ENCODE measurements at regions not wholly inside any gene's neighbourhood (a gene's known extent, or its start where the extent isn't known, plus 50 kb on each side); places are given as distances from the start of the nearest gene placed in this dataset.

DNA sequence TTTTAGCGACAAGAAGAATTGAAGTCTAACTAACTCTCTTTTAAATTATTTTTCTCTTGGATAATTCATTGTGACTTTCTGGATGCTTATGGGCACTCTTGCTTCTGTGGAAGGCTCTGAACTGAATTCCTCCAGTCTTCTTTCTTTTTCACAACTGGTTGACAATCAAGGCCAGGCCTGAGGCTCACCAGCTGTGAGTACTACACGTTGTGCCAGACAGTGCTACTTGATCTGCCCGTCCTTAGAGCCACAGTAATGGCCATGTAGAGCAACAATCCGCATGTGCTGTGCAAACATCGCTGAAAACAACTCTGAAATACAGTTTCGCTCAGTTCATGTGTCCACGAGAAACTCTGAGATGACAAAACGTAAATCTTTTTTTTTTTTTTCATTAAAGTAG, 1336.3 kb upstream of the AGA start:
- ChIA-PET CTCF (no interaction called here), POLR2A (no interaction called here)
- Histone ChIP-seq H3K27me3 (ENCODE audit: insufficient read depth, low read length, poor library complexity, severe bottlenecking) (no peaks in the 10 kb centered on the region), H3K4me1 (ENCODE audit: insufficient read depth, low read length) (no peaks in the 10 kb centered on the region), H3K36me3 (ENCODE audit: insufficient read depth, low read length) (no peaks in the 10 kb centered on the region), H3K27ac (ENCODE audit: low read depth, low read length) (no peak overlapping the region), H3K4me3 (ENCODE audit: low read length) (no peak overlapping the region), H3K9me3 (ENCODE audit: low read length) (no peaks in the 10 kb centered on the region)
- no peaks in the 10 kb centered on the region for H3K4me1 Mint-ChIP-seq
- no peak overlapping the region for H3K4me3 Mint-ChIP-seq
- no peaks in the 10 kb centered on the region for H3K27me3 Mint-ChIP-seq
- no peak overlapping the region for H3K27ac Mint-ChIP-seq
- peaks cover 0 to 1% (median 0%) of the 10 kb centered on the region in 3 donors for H3K36me3 Mint-ChIP-seq
- no peak for DNase-seq
- peaks cover 0 to 6% (median 2%) of the 10 kb centered on the region in 5 donors for H3K9me3 Mint-ChIP-seq

DNA sequence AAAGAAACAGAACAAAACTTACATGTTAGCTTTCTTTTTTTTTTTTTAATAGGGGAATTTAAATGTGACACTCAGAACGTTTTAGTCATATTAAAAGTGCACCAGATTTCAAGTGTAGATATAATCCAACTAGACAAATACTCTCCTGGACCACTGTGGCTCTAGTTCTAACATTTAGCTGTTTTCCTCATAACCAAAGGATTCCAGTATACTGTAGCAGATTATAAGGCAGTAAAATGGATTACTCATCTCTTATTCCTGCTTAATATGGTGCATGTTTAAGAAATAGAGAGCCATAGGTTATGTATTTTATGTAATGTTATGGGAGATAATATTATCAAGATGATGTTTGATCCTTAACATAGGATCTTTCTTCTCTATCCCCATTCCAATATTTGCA, 1339.5 kb upstream of the AGA start:
- Histone ChIP-seq H3K9me3 (ENCODE audit: low read length) (no peaks in the 10 kb centered on the region), H3K27ac (ENCODE audit: low read depth, low read length) (no peak overlapping the region), H3K27me3 (ENCODE audit: insufficient read depth, low read length, poor library complexity, severe bottlenecking) (no peaks in the 10 kb centered on the region), H3K36me3 (ENCODE audit: insufficient read depth, low read length) (no peaks in the 10 kb centered on the region), H3K4me1 (ENCODE audit: insufficient read depth, low read length) (no peaks in the 10 kb centered on the region), H3K4me3 (ENCODE audit: low read length) (no peak overlapping the region)
- H3K4me3 Mint-ChIP-seq, result no peak overlapping the region
- no peak for DNase-seq
- H3K4me1 Mint-ChIP-seq, result no peaks in the 10 kb centered on the region
- H3K27me3 Mint-ChIP-seq, result no peaks in the 10 kb centered on the region
- H3K36me3 Mint-ChIP-seq, result no peaks in the 10 kb centered on the region
- ChIA-PET CTCF (no interaction called here), POLR2A (no interaction called here)
- peaks cover 0 to 7% (median 2%) of the 10 kb centered on the region in 5 donors for H3K9me3 Mint-ChIP-seq
- no peak overlapping the region for H3K27ac Mint-ChIP-seq

DNA sequence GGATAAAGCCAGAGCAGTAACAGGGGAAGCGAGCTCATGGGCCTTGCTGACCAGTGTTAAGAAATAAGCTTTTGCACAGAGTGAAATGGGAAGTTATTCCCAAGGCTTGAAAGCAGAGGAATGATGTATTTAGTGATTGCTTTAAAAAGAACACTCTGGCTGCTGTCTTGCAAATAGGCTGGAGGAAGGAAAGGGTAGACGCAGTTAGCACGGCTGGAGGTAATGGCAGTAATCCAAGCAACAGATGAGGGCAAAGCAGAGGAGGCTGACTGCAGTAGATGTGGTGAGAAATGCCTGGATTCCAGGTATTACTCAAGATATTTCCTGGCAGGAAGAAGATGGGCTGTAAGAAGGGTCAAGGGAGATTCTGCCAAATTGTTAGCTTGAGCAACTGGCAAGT, 1342.3 kb upstream of the AGA start:
- no peaks in the 10 kb centered on the region for H3K4me1 Mint-ChIP-seq
- Histone ChIP-seq H3K27ac (ENCODE audit: low read depth, low read length) (no peak overlapping the region), H3K4me3 (ENCODE audit: low read length) (no peak overlapping the region), H3K36me3 (ENCODE audit: insufficient read depth, low read length) (no peaks in the 10 kb centered on the region), H3K27me3 (ENCODE audit: insufficient read depth, low read length, poor library complexity, severe bottlenecking) (no peaks in the 10 kb centered on the region), H3K9me3 (ENCODE audit: low read length) (no peaks in the 10 kb centered on the region), H3K4me1 (ENCODE audit: insufficient read depth, low read length) (no peaks in the 10 kb centered on the region)
- no peaks in the 10 kb centered on the region for H3K27me3 Mint-ChIP-seq
- CTCF ChIA-PET, result no interaction called here
- POLR2A ChIA-PET, result no interaction called here
- peaks cover 0 to 12% (median 3%) of the 10 kb centered on the region in 5 donors for H3K9me3 Mint-ChIP-seq
- no peak overlapping the region for H3K27ac Mint-ChIP-seq
- H3K4me3 Mint-ChIP-seq, result no peak overlapping the region
- H3K36me3 Mint-ChIP-seq, result no peaks in the 10 kb centered on the region
- DNase-seq, result no peak

DNA sequence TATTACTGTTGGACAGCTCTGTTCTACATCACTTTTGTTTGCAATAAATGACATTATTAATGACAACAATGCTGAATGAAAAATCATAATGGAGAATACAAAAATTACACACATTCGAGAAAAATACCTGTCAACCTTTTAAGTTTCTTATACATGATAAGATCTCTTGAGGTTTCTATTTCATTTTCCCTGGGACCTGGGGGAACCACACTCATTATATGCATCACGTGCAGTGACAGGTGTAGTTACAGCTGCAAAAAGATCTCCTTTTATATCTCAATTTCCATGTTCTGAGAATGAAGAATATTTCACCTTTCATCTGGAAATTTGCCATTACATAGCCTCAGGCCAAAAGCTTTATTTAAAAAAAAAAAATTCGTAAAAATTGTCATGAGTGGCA, 1347.0 kb upstream of the AGA start:
- no peaks in the 10 kb centered on the region for H3K36me3 Mint-ChIP-seq
- no peak for DNase-seq
- Histone ChIP-seq H3K27ac (ENCODE audit: low read depth, low read length) (no peak overlapping the region), H3K4me1 (ENCODE audit: insufficient read depth, low read length) (no peaks in the 10 kb centered on the region), H3K36me3 (ENCODE audit: insufficient read depth, low read length) (no peaks in the 10 kb centered on the region), H3K4me3 (ENCODE audit: low read length) (no peak overlapping the region), H3K27me3 (ENCODE audit: insufficient read depth, low read length, poor library complexity, severe bottlenecking) (no peaks in the 10 kb centered on the region), H3K9me3 (ENCODE audit: low read length) (no peaks in the 10 kb centered on the region)
- H3K4me1 Mint-ChIP-seq, result no peaks in the 10 kb centered on the region
- POLR2A ChIA-PET, result no interaction called here
- no peak overlapping the region for H3K4me3 Mint-ChIP-seq
- H3K9me3 Mint-ChIP-seq, result peaks cover 4 to 28% (median 5%) of the 10 kb centered on the region in 5 donors
- no peaks in the 10 kb centered on the region for H3K27me3 Mint-ChIP-seq
- CTCF ChIA-PET, result no interaction called here
- no peak overlapping the region for H3K27ac Mint-ChIP-seq

DNA sequence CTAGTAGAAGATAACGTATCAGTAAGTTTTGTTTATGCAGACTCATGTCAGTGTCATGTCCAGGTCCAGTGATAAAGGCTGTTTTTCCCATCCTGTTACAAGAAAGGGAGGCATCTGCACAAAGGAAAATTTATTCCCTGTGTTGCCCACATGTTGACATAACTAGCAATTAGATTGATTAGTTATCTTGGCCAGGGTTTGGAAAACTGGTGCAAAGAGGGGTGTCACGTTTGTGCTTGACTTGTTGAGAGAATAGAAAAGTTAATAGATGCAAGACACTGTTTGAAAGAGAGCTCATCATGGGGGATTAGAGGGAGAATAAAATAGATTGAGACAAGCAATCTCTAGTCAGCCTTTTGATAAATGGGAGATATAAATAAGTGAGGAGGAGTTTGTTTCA, 1357.0 kb upstream of the AGA start:
- no peak overlapping the region for H3K27ac ChIP-seq (ENCODE audit: low read depth, low read length)
- Mint-ChIP-seq H3K4me1 (no peaks in the 10 kb centered on the region), H3K4me3 (no peak overlapping the region), H3K36me3 (no peaks in the 10 kb centered on the region), H3K27ac (no peak overlapping the region), H3K27me3 (no peaks in the 10 kb centered on the region), H3K9me3 (peaks cover 4 to 47% (median 11%) of the 10 kb centered on the region in 5 donors)
- ChIA-PET CTCF (no interaction called here), POLR2A (no interaction called here)
- H3K27me3 ChIP-seq (ENCODE audit: insufficient read depth, low read length, poor library complexity, severe bottlenecking), result no peaks in the 10 kb centered on the region
- no peak for DNase-seq
- H3K9me3 ChIP-seq (ENCODE audit: low read length), result no peaks in the 10 kb centered on the region
- H3K36me3 ChIP-seq (ENCODE audit: insufficient read depth, low read length), result no peaks in the 10 kb centered on the region
- no peaks in the 10 kb centered on the region for H3K4me1 ChIP-seq (ENCODE audit: insufficient read depth, low read length)
- H3K4me3 ChIP-seq (ENCODE audit: low read length), result no peak overlapping the region

DNA sequence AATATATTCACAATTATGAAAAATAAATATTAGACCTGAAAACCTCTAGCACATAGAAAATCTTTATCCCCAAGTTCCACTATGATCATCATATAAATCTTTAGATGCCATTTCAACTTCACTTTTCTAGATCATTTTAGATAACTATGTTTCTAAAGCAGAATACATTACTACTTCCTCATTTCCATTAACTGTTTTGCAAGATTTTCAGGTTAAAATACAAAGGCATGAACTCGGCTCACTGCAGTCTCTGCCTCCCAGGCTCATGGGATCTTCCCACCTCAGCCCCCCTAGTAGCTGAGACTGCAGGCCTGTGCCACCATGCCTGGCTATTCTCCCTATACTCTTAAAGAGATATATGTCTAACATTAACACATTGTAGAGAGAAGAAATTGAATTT, 1365.9 kb upstream of the AGA start:
- Histone ChIP-seq H3K4me3 (ENCODE audit: low read length) (no peak overlapping the region), H3K36me3 (ENCODE audit: insufficient read depth, low read length) (no peaks in the 10 kb centered on the region), H3K9me3 (ENCODE audit: low read length) (no peaks in the 10 kb centered on the region), H3K27me3 (ENCODE audit: insufficient read depth, low read length, poor library complexity, severe bottlenecking) (no peaks in the 10 kb centered on the region), H3K27ac (ENCODE audit: low read depth, low read length) (no peak overlapping the region), H3K4me1 (ENCODE audit: insufficient read depth, low read length) (no peaks in the 10 kb centered on the region)
- peaks cover 1 to 14% (median 3%) of the 10 kb centered on the region in 5 donors for H3K9me3 Mint-ChIP-seq
- no peaks in the 10 kb centered on the region for H3K36me3 Mint-ChIP-seq
- no peak overlapping the region for H3K4me3 Mint-ChIP-seq
- CTCF ChIA-PET, result no interaction called here
- H3K27me3 Mint-ChIP-seq, result no peaks in the 10 kb centered on the region
- DNase-seq, result no peak
- no peak overlapping the region for H3K27ac Mint-ChIP-seq
- H3K4me1 Mint-ChIP-seq, result no peaks in the 10 kb centered on the region
- POLR2A ChIA-PET, result no interaction called here

DNA sequence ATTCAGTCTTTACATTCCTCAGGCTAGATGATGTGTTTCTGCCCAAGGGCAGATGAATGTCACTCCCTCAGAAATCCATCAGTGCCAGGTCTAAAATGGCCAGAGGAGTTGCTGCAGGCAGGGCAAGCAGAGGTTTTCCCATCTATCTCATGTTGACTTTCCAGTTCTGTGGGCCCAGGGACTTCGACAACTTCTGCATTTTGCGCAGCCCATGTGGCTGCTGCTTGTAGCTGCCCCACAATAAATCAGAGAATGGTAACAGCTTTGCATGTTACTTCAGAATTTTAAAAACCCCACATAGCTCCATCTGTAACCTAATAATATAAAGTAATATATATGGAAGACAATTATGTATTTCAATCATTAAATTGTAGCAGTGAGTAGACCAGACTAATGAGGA, 1367.7 kb upstream of the AGA start:
- ChIA-PET CTCF (no interaction called here), POLR2A (no interaction called here)
- Mint-ChIP-seq H3K27ac (no peak overlapping the region), H3K9me3 (peaks cover 0 to 9% (median 1%) of the 10 kb centered on the region in 5 donors), H3K27me3 (no peaks in the 10 kb centered on the region), H3K36me3 (no peaks in the 10 kb centered on the region), H3K4me1 (no peaks in the 10 kb centered on the region), H3K4me3 (no peak overlapping the region)
- H3K36me3 ChIP-seq (ENCODE audit: insufficient read depth, low read length), result no peaks in the 10 kb centered on the region
- DNase-seq, result no peak
- no peaks in the 10 kb centered on the region for H3K4me1 ChIP-seq (ENCODE audit: insufficient read depth, low read length)
- H3K4me3 ChIP-seq (ENCODE audit: low read length), result no peak overlapping the region
- no peaks in the 10 kb centered on the region for H3K27me3 ChIP-seq (ENCODE audit: insufficient read depth, low read length, poor library complexity, severe bottlenecking)
- H3K27ac ChIP-seq (ENCODE audit: low read depth, low read length), result no peak overlapping the region
- H3K9me3 ChIP-seq (ENCODE audit: low read length), result no peaks in the 10 kb centered on the region

DNA sequence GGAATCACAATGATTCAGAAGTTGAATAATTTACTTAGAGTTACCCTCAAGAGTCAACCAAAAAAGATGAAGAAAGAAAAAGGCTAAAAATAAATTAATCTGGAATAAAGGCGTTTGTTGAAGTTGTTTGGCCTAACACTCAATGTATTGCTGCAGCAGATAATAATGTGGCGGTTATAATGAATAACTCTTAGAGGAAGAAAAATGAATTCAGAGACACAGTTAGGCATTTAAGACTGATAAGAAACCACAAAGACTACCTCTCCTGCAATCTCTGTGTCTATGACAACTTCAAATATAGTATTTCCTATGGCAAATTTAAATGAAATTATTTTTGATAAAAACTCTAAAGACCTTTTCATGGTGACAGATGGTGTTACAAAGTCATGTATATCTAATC, 1369.1 kb upstream of the AGA start:
- Mint-ChIP-seq H3K4me3 (no peak overlapping the region), H3K36me3 (no peaks in the 10 kb centered on the region), H3K4me1 (no peaks in the 10 kb centered on the region), H3K9me3 (peaks cover 0 to 13% (median 4%) of the 10 kb centered on the region in 5 donors), H3K27ac (no peak overlapping the region), H3K27me3 (no peaks in the 10 kb centered on the region)
- H3K27me3 ChIP-seq (ENCODE audit: insufficient read depth, low read length, poor library complexity, severe bottlenecking), result no peaks in the 10 kb centered on the region
- POLR2A ChIA-PET, result no interaction called here
- H3K4me1 ChIP-seq (ENCODE audit: insufficient read depth, low read length), result no peaks in the 10 kb centered on the region
- no peak for DNase-seq
- H3K27ac ChIP-seq (ENCODE audit: low read depth, low read length), result no peak overlapping the region
- H3K4me3 ChIP-seq (ENCODE audit: low read length), result no peak overlapping the region
- no peaks in the 10 kb centered on the region for H3K9me3 ChIP-seq (ENCODE audit: low read length)
- CTCF ChIA-PET, result no interaction called here
- H3K36me3 ChIP-seq (ENCODE audit: insufficient read depth, low read length), result no peaks in the 10 kb centered on the region

DNA sequence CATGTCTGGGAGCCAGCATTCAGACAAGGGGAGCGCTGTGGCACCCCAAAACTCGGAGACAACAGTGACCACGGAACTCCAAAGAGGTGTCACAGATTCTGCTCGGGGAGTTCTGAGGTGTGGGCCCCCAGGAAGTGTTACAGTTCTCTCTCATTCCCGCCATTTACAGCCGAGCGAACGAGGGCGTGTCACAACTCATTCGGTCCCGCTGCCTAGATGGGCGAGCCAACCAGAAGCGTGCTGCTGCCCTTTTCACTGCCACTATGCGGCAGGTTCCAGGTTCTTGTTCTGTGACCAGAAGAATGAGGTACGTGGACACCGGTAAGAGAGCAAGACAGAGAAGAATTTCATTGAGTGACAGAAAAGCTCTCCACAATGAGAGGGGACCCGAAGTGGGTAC, 1370.6 kb upstream of the AGA start:
- H3K27ac Mint-ChIP-seq, result no peak overlapping the region
- no peaks in the 10 kb centered on the region for H3K9me3 ChIP-seq (ENCODE audit: low read length)
- no peaks in the 10 kb centered on the region for H3K27me3 Mint-ChIP-seq
- POLR2A ChIA-PET, result no interaction called here
- no peaks in the 10 kb centered on the region for H3K4me1 Mint-ChIP-seq
- no peak for DNase-seq
- H3K4me3 Mint-ChIP-seq, result no peak overlapping the region
- CTCF ChIA-PET, result no interaction called here
- no peaks in the 10 kb centered on the region for H3K27me3 ChIP-seq (ENCODE audit: insufficient read depth, low read length, poor library complexity, severe bottlenecking)
- H3K36me3 ChIP-seq (ENCODE audit: insufficient read depth, low read length), result no peaks in the 10 kb centered on the region
- no peaks in the 10 kb centered on the region for H3K36me3 Mint-ChIP-seq
- H3K27ac ChIP-seq (ENCODE audit: low read depth, low read length), result no peak overlapping the region
- H3K4me3 ChIP-seq (ENCODE audit: low read length), result no peak overlapping the region
- H3K9me3 Mint-ChIP-seq, result peaks cover 0 to 19% (median 4%) of the 10 kb centered on the region in 5 donors
- H3K4me1 ChIP-seq (ENCODE audit: insufficient read depth, low read length), result no peaks in the 10 kb centered on the region
